GM06990 (cell line): ENCODE measurements at regions not wholly inside any gene's neighbourhood (a gene's known extent, or its start where the extent isn't known, plus 50 kb on each side); places are given as distances from the start of the nearest gene placed in this dataset.

Experiments
- DNase-seq: peaks from one replicate; pipeline ENCODE4 v3.0.0-alpha.2; 2011; ENCODE audit not compliant: insufficient read length; ENCODE audit errors: extremely low read depth
- H3K27me3 ChIP-seq: replicated peaks from 2 replicates; pipeline ENCODE4 v1.6.0; 2011; ENCODE audit warnings: low read length; ENCODE audit not compliant: control insufficient read depth, insufficient read depth
- H3K36me3 ChIP-seq: 2 replicates; pipeline ENCODE4 v1.5.1; 2011; ENCODE audit warnings: low read length; ENCODE audit not compliant: control insufficient read depth, insufficient read depth
- H3K4me3 ChIP-seq: replicated peaks from 2 replicates; pipeline ENCODE4 v1.5.1; 2011; ENCODE audit warnings: low read depth, mild to moderate bottlenecking, control low read depth, low read length
- CTCF ChIP-seq: IDR thresholded peaks from 2 replicates; pipeline ENCODE4 v1.5.1; 2011; ENCODE audit warnings: low read length, control low read depth, mild to moderate bottlenecking, inconsistent platforms; ENCODE audit not compliant: insufficient read depth, poor library complexity, severe bottlenecking

DNA sequence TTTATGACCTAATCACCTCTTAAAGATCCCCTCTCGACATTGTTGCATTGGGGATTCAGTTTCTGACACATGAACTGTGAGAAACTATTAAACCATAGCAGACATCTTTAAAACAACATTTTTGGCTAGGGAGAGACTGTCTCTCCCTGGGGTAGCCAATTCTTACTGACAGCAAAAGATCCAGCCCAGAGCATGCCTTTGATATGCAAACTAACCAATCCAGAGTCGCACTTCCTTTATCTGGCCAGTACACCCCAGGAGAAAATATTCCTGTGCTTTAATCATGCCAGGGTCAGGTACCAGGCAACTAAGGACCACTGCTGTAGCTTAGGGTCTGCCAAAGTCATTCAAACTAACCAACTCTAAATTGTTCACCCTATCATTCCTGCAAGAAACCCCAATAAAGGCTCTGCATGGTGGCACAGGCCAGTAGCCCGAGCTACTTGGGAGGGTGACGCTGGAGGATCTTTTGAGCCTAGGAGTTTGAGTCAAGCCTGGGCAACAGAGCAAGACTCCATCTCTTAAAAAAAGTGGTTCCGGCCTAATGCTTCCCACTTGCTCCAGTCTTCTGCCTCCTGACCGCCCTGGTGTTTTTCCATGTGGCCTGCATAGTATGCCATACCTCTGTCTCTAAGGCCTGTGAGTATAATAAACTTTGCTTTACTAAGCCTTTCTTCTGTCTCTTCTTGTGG lies 62.3 kb upstream of the DAPK1 start:
- no peak for DNase-seq
- Histone ChIP-seq H3K4me3 (no peak overlapping the region), H3K27me3 (no peaks in the 10 kb centered on the region), H3K36me3 (no peaks in the 10 kb centered on the region)
- no peak for TF ChIP-seq CTCF

DNA sequence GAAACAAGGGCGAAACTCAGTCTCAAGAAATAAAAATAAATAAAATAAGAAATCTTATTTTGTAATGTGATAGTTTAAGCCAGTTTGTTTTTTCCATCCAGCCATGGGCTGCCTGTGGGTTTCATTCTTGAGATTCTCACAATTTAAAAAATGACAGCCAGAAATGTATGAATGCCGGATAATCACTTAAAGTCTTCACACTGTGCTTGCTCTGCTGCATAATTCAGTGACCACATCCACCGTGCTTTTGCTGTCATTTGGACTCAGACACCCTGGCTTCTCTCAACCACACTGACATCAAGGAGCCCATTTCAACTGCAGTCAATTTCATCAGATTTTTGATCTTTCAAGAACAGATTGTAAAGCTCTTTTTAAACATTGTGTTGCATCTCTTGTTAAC lies 61.0 kb upstream of the DAPK1 start:
- no peak for TF ChIP-seq CTCF
- no peaks in the 10 kb centered on the region for H3K27me3 ChIP-seq
- H3K4me3 ChIP-seq: no peak overlapping the region
- no peaks in the 10 kb centered on the region for H3K36me3 ChIP-seq
- no peak for DNase-seq

GRCh38 chr9:87437966-87438365 lies 59.7 kb upstream of the DAPK1 start:
- no peak for DNase-seq
- no peak for TF ChIP-seq CTCF

GRCh38 chr9:87441251-87441650 lies 56.4 kb upstream of the DAPK1 start:
- no peaks in the 10 kb centered on the region for H3K27me3 ChIP-seq
- no peaks in the 10 kb centered on the region for H3K36me3 ChIP-seq
- no peak for DNase-seq
- no peak for TF ChIP-seq CTCF
- H3K4me3 ChIP-seq: no peak overlapping the region

More at GRCh38 chr9:87437966-87438365, 59.7 kb upstream of the DAPK1 start:
- Histone ChIP-seq H3K4me3 (no peak overlapping the region), H3K27me3 (no peaks in the 10 kb centered on the region), H3K36me3 (no peaks in the 10 kb centered on the region)

- H3K36me3 ChIP-seq: no peaks in the 10 kb centered on the region
- no peaks in the 10 kb centered on the region for H3K27me3 ChIP-seq
- no peak for TF ChIP-seq CTCF
- DNase-seq: no peak
- no peak overlapping the region for H3K4me3 ChIP-seq
These were observed 55.2 kb upstream of the DAPK1 start for GRCh38 chr9:87442451-87442850.

- no peak for DNase-seq
- Histone ChIP-seq H3K36me3 (no peaks in the 10 kb centered on the region), H3K27me3 (no peaks in the 10 kb centered on the region), H3K4me3 (no peak overlapping the region)
- TF ChIP-seq CTCF: no peak
These were observed 54.7 kb upstream of the DAPK1 start for GRCh38 chr9:87443006-87443405.
